Right lobe of liver (tissue), 4 donors: ENCODE measurements at regions not wholly inside any gene's neighbourhood (a gene's known extent, or its start where the extent isn't known, plus 50 kb on each side); places are given as distances from the start of the nearest gene placed in this dataset.

Source experiments
- CTCF ChIP-seq, 4 donors: fragments of 200-600 bp in 3 of 4; fragments of 450-650 bp in 1 of 4; IDR thresholded peaks; one replicate each; pipeline versions ENCODE4 v1.5.1 to v1.8.0; 2016 to 2022; ENCODE audit warnings: antibody characterized with exemption in 4 of 4, mild to moderate bottlenecking in 2 of 4
- POLR2A ChIP-seq: fragments of 450-650 bp; IDR thresholded peaks from one replicate; pipeline ENCODE4 v1.6.1; 2017; ENCODE audit warnings: antibody characterized with exemption, mild to moderate bottlenecking
- donor health status: DM: no; HTN: no; CAD: no.
- donor health status: DM: no; HTN: no; CAD: no.
- donor health status: DM: no; HTN: yes; CAD: no.

GRCh38 chr1:14377386-14377785 lies 221.1 kb upstream of the KAZN start:
- TF ChIP-seq CTCF (IDR thresholded peaks at IDR 0.05): no peak
- TF ChIP-seq POLR2A: no peak
